ENCODE measurements at regions not wholly inside any gene's neighbourhood (a gene's known extent, or its start where the extent isn't known, plus 50 kb on each side); places are given as distances from the start of the nearest gene placed in this dataset.

DNA sequence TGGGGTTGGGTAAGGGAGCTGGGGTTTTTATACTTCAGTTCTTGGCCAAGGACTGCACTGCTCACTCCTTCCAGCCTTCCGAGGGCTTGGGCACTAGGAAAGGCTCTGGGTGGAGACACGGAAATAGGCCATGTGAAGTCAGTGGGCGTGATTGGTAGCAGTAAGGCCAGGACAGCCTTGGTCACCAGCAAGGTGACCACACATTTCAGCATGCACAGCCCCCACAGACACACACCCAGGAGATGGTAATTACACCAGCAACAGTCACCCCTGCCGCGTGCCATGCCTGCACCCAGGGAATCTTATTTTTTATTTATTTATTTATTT, 252.5 kb downstream of the SEC14L1 start:
- TF ChIP-seq, protein P1, sequence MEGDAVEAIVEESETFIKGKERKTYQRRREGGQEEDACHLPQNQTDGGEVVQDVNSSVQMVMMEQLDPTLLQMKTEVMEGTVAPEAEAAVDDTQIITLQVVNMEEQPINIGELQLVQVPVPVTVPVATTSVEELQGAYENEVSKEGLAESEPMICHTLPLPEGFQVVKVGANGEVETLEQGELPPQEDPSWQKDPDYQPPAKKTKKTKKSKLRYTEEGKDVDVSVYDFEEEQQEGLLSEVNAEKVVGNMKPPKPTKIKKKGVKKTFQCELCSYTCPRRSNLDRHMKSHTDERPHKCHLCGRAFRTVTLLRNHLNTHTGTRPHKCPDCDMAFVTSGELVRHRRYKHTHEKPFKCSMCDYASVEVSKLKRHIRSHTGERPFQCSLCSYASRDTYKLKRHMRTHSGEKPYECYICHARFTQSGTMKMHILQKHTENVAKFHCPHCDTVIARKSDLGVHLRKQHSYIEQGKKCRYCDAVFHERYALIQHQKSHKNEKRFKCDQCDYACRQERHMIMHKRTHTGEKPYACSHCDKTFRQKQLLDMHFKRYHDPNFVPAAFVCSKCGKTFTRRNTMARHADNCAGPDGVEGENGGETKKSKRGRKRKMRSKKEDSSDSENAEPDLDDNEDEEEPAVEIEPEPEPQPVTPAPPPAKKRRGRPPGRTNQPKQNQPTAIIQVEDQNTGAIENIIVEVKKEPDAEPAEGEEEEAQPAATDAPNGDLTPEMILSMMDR (IDR thresholded peaks at IDR 0.05), result no peak
- TF ChIP-seq POLR2A (IDR thresholded peaks at IDR 0.05) (no peak), POLR2AphosphoS5 (IDR thresholded peaks at IDR 0.05) (no peak)

All from breast epithelium (tissue), 3 donors.